Neuronal stem cell (in vitro differentiated cells): ENCODE measurements at regions not wholly inside any gene's neighbourhood (a gene's known extent, or its start where the extent isn't known, plus 50 kb on each side); places are given as distances from the start of the nearest gene placed in this dataset.
A peak's percentile ranks its signal among the peaks of the same experiment; 100 is the strongest.

ENCODE experiments used
- DNase-seq: peaks from one replicate; pipeline ENCODE4 v3.0.0-alpha.2; 2013; ENCODE audit warnings: low spot score
- H2AFZ ChIP-seq: one replicate; pipeline ENCODE4 v1.6.1; 2013; ENCODE audit warnings: mild to moderate bottlenecking, low read length, inconsistent platforms
- H2AK5ac ChIP-seq: 2 replicates; pipeline ENCODE4 v1.6.1; 2013; ENCODE audit warnings: low read depth, mild to moderate bottlenecking, inconsistent platforms, low read length, moderate library complexity, mixed read lengths
- H2BK120ac ChIP-seq: 2 replicates; pipeline ENCODE4 v1.6.1; 2013; ENCODE audit warnings: low read depth, mild to moderate bottlenecking, inconsistent platforms, low read length, moderate library complexity, mixed read lengths
- H2BK12ac ChIP-seq: one replicate; pipeline ENCODE4 v1.6.1; 2013; ENCODE audit warnings: low read length, inconsistent platforms
- H2BK15ac ChIP-seq: 2 replicates; pipeline ENCODE4 v1.6.1; 2013; ENCODE audit warnings: mild to moderate bottlenecking, low read length, inconsistent platforms, mixed read lengths
- H2BK5ac ChIP-seq: one replicate; pipeline ENCODE4 v1.6.1; 2013; ENCODE audit warnings: inconsistent platforms, mild to moderate bottlenecking, low read length, moderate library complexity
- H3K14ac ChIP-seq: one replicate; pipeline ENCODE4 v1.6.1; 2013; ENCODE audit warnings: low read length, inconsistent platforms
- H3K18ac ChIP-seq: 2 replicates; pipeline ENCODE4 v1.6.1; 2013; ENCODE audit warnings: low read length, inconsistent platforms
- H3K23ac ChIP-seq: 2 replicates; pipeline ENCODE4 v1.6.1; 2013; ENCODE audit warnings: low read depth, mild to moderate bottlenecking, mixed read lengths, low read length, inconsistent platforms; ENCODE audit not compliant: poor library complexity
- H3K27ac ChIP-seq: replicated peaks from 3 replicates; pipeline ENCODE4 v1.5.1; 2013; ENCODE audit warnings: low read length, inconsistent platforms
- H3K27me3 ChIP-seq, 3 experiments: 2 replicates each; pipeline ENCODE4 v1.6.1; 2013; ENCODE audit warnings: low read length in 3 of 3, mild to moderate bottlenecking in 2 of 3, inconsistent platforms in 1 of 3, low read depth in 1 of 3, mixed read lengths in 1 of 3, moderate library complexity in 1 of 3; ENCODE audit not compliant: control insufficient read depth in 3 of 3, insufficient read depth in 3 of 3
- H3K36me3 ChIP-seq, 2 donors: replicated peaks in 1 of 2; 2 replicates each; pipeline ENCODE4 v1.6.1; 2013; ENCODE audit warnings: low read length in 2 of 2; ENCODE audit not compliant: control insufficient read depth in 2 of 2, insufficient read depth in 2 of 2
- H3K4ac ChIP-seq: 2 replicates; pipeline ENCODE4 v1.6.1; 2013; ENCODE audit warnings: inconsistent platforms, mild to moderate bottlenecking, low read length, moderate library complexity
- H3K4me1 ChIP-seq, 2 donors: 1 replicate in 1 of 2; 2 replicates in 1 of 2; pipeline ENCODE4 v1.6.1; 2013; ENCODE audit warnings: low read length in 2 of 2, low read depth in 1 of 2; ENCODE audit not compliant: control insufficient read depth in 2 of 2, insufficient read depth in 1 of 2
- H3K4me2 ChIP-seq: one replicate; pipeline ENCODE4 v1.6.1; 2013; ENCODE audit warnings: mild to moderate bottlenecking, low read length, inconsistent platforms; ENCODE audit not compliant: insufficient read depth, poor library complexity, severe bottlenecking
- H3K4me3 ChIP-seq, 2 donors: 2 replicates each; pipeline ENCODE4 v1.5.1; 2013; ENCODE audit warnings: low read length in 2 of 2, mild to moderate bottlenecking in 2 of 2, inconsistent platforms in 1 of 2, moderate library complexity in 1 of 2
- H3K79me1 ChIP-seq: one replicate; pipeline ENCODE4 v1.6.1; 2013; ENCODE audit warnings: low read depth, mild to moderate bottlenecking, inconsistent platforms, low read length, moderate library complexity
- H3K9ac ChIP-seq: one replicate; pipeline ENCODE4 v1.6.1; 2013; ENCODE audit warnings: mild to moderate bottlenecking, low read depth, low read length, inconsistent platforms; ENCODE audit not compliant: poor library complexity
- H3K9me3 ChIP-seq, 2 donors: replicated peaks in 1 of 2; 2 replicates each; pipeline versions ENCODE3 to v1.6.1; 2013; ENCODE audit warnings: low read length in 2 of 2, mild to moderate bottlenecking in 2 of 2, inconsistent platforms in 1 of 2, low read depth in 1 of 2, mixed read lengths in 1 of 2, moderate library complexity in 1 of 2; ENCODE audit not compliant: control insufficient read depth in 2 of 2, insufficient read depth in 1 of 2
- H4K8ac ChIP-seq: one replicate; pipeline ENCODE4 v1.6.1; 2013; ENCODE audit warnings: low read depth, mild to moderate bottlenecking, inconsistent platforms, low read length, moderate library complexity
- H4K91ac ChIP-seq: one replicate; pipeline ENCODE4 v1.6.1; 2013; ENCODE audit warnings: low read length, low read depth, mild to moderate bottlenecking, inconsistent platforms; ENCODE audit not compliant: poor library complexity
- WGBS, 2 donors: extraction: QIAGEN DNeasy Blood & Tissue Kit; methylation state at CpG; one replicate each; pipeline ENCODE4 v1.1.7; 2013; ENCODE audit warnings: missing lambda C conversion rate in 2 of 2, mixed read lengths in 1 of 2; ENCODE audit not compliant: insufficient read length in 2 of 2, insufficient replicate concordance in 1 of 2; ENCODE audit errors: extremely low coverage in 2 of 2; 5-methylcytosine and 5-hydroxymethylcytosine counted together

GRCh38 chr20:4546786-4547185 lies 139.5 kb upstream of the PRNP start:
- Histone ChIP-seq H3K4ac (no peak overlapping the region), H3K27me3 (peaks cover 0 to 2% (median 0%) of the 10 kb centered on the region in 3 experiments), H3K9me3 (no peaks in the 10 kb centered on the region), H2BK120ac (no peak overlapping the region), H3K18ac (no peak overlapping the region), H3K36me3 (no peaks in the 10 kb centered on the region), H2AFZ (no peak overlapping the region), H3K4me2 (no peak overlapping the region), H3K79me1 (no peaks in the 10 kb centered on the region), H3K14ac (no peak overlapping the region), H2BK5ac (no peak overlapping the region), H4K91ac (no peak overlapping the region), H3K4me3 (no peak overlapping the region), H3K4me1 (peaks cover 0 to 5% of the 10 kb centered on the region in 2 donors), H4K8ac (no peak overlapping the region), H3K9ac (no peak overlapping the region), H3K27ac (no peak overlapping the region), H2BK15ac (no peak overlapping the region), H3K23ac (no peak overlapping the region), H2AK5ac (no peak overlapping the region), H2BK12ac (no peak overlapping the region)
- no CpG with 5 or more reads among the region's 2 CpGs for WGBS, 2 donors
- DNase-seq = no peak

GRCh38 chr20:4546342-4546741 lies 139.9 kb upstream of the PRNP start:
- H4K8ac ChIP-seq = no peak overlapping the region
- no peak overlapping the region for H3K27ac ChIP-seq
- no peak overlapping the region for H2BK5ac ChIP-seq

GRCh38 chr20:4545526-4545925 lies 140.7 kb upstream of the PRNP start:
- Histone ChIP-seq H2BK15ac (no peak overlapping the region), H2BK5ac (no peak overlapping the region), H3K27me3 (no peaks in the 10 kb centered on the region), H3K36me3 (no peaks in the 10 kb centered on the region), H2AK5ac (no peak overlapping the region), H4K91ac (no peak overlapping the region), H3K23ac (no peak overlapping the region), H2BK12ac (no peak overlapping the region), H3K4me1 (peaks cover 0 to 5% of the 10 kb centered on the region in 2 donors), H3K27ac (no peak overlapping the region), H3K4me2 (no peak overlapping the region), H3K9ac (no peak overlapping the region), H2AFZ (no peak overlapping the region), H3K4me3 (no peak overlapping the region), H2BK120ac (no peak overlapping the region), H3K18ac (no peak overlapping the region), H3K4ac (no peak overlapping the region), H3K14ac (no peak overlapping the region), H3K9me3 (no peaks in the 10 kb centered on the region), H4K8ac (no peak overlapping the region), H3K79me1 (no peaks in the 10 kb centered on the region)
- no CpG with 5 or more reads among the region's 2 CpGs for WGBS, 2 donors
- DNase-seq = no peak

More at GRCh38 chr20:4546342-4546741, 139.9 kb upstream of the PRNP start:
- H3K23ac ChIP-seq = no peak overlapping the region
- no peak overlapping the region for H2BK15ac ChIP-seq
- no CpG with 5 or more reads among the region's 1 CpG for WGBS, 2 donors
- H3K36me3 ChIP-seq = no peaks in the 10 kb centered on the region
- H3K4me1 ChIP-seq = peaks cover 0 to 5% of the 10 kb centered on the region in 2 donors
- H3K4ac ChIP-seq = no peak overlapping the region
- no peak for DNase-seq
- no peak overlapping the region for H2BK12ac ChIP-seq
- H3K4me2 ChIP-seq = no peak overlapping the region
- H2BK120ac ChIP-seq = no peak overlapping the region
- no peak overlapping the region for H3K14ac ChIP-seq
- no peak overlapping the region for H3K9ac ChIP-seq
- H4K91ac ChIP-seq = no peak overlapping the region
- peak overlapping the region in 1 of 2 donors; percentile 26 for H3K4me3 ChIP-seq
- no peak overlapping the region for H2AFZ ChIP-seq
- H3K79me1 ChIP-seq = no peaks in the 10 kb centered on the region
- H3K9me3 ChIP-seq = no peaks in the 10 kb centered on the region
- H3K18ac ChIP-seq = no peak overlapping the region
- peaks cover 0 to 1% (median 0%) of the 10 kb centered on the region in 3 experiments for H3K27me3 ChIP-seq
- no peak overlapping the region for H2AK5ac ChIP-seq

- Histone ChIP-seq H3K18ac (no peak overlapping the region), H3K4me3 (no peak overlapping the region), H3K9me3 (no peaks in the 10 kb centered on the region), H3K9ac (no peak overlapping the region), H3K23ac (no peak overlapping the region), H3K36me3 (no peaks in the 10 kb centered on the region), H3K4me1 (peaks cover 0 to 5% of the 10 kb centered on the region in 2 donors), H3K14ac (no peak overlapping the region), H4K91ac (no peak overlapping the region), H2AK5ac (no peak overlapping the region), H4K8ac (no peak overlapping the region), H2AFZ (no peak overlapping the region), H3K79me1 (no peaks in the 10 kb centered on the region), H3K4ac (no peak overlapping the region), H3K27me3 (no peaks in the 10 kb centered on the region), H3K4me2 (no peak overlapping the region), H2BK12ac (no peak overlapping the region), H2BK15ac (no peak overlapping the region), H3K27ac (no peak overlapping the region), H2BK120ac (no peak overlapping the region), H2BK5ac (no peak overlapping the region)
- no CpG with 5 or more reads among the region's 2 CpGs for WGBS, 2 donors
- DNase-seq = no peak
Measured at GRCh38 chr20:4544765-4545164, 141.5 kb upstream of the PRNP start.
